SK-N-MC (cell line): ENCODE measurements at regions not wholly inside any gene's neighbourhood (a gene's known extent, or its start where the extent isn't known, plus 50 kb on each side); places are given as distances from the start of the nearest gene placed in this dataset.

Experiments
- EZH2 ChIP-seq: fragments of 200-600 bp; sonication (generic); IDR thresholded peaks from one replicate; pipeline ENCODE4 v1.6.1; 2017; ENCODE audit warnings: antibody characterized with exemption
- FOXP2 ChIP-seq: optimal IDR thresholded peaks from 2 replicates; pipeline ENCODE3; 2011; ENCODE audit warnings: mild to moderate bottlenecking, moderate library complexity; ENCODE audit not compliant: insufficient read depth; ENCODE audit errors: extremely low read length, control extremely low read depth
- POLR2AphosphoS5 ChIP-seq: IDR thresholded peaks from 2 replicates; pipeline ENCODE4 v1.6.1; 2012; ENCODE audit warnings: mild to moderate bottlenecking, low read depth, low read length, borderline replicate concordance

DNA sequence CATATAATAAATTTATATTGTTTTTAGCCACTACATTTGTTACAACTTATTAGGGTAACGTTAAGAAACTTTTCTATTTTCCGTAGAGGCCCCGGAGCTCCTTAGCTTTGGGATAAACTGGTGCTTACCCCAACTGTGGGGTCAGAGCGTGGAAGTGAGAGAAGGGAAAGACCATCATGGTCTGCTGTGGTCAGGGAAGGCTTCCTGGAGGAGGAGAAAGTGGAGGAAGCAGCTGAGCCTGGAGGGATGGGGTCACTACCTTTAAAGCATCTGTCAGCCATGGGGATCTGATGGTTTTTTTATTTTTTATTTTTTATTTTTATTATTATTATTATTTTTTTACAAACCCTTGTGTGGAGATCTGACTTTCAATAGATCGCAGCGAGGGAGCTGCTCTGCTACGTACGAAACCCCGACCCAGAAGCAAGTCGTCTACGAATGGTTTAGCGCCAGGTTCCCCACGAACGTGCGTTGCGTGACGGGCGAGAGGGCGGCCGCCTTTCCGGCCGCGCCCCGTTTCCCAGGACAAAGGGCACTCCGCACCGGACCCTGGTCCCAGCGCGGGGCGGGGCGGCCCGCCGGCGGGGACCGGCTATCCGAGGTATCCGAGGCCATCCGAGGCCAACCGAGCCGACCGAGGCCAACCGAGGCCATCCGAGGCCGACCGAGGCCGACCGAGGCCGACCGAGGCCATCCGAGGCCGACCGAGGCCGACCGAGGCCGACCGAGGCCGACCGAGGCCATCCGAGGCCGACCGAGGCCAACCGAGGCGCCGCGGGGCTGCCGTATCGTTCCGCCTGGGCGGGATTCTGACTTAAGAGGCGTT is 1101.2 kb upstream of the TMEM132C start:
- TF ChIP-seq EZH2: no peak
- no peak for TF ChIP-seq POLR2AphosphoS5
- no peak for TF ChIP-seq FOXP2
